ENCODE measurements at regions not wholly inside any gene's neighbourhood (a gene's known extent, or its start where the extent isn't known, plus 50 kb on each side); places are given as distances from the start of the nearest gene placed in this dataset.

DNA sequence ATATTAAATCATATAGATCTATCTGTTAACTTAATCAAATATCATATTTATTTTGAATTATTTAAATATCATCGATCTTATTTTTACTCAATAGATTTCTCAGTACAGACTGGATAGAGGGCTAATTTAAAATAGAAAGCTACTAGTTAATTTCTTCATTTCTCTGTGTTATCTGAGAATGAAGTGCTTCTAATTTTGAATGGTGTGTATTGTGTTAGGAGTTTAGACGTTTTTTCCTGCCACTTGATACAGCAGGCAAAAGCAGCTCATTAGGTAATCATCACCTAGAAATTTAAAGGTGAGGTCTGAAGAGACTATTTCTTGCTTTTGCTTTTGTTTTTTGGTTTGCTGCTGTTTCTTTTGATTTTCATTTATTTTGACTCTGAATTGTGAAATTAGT lies 948.8 kb upstream of the TENM3 start:
- no peak overlapping the region for H3K4me3 ChIP-seq (ENCODE audit: low read depth, low read length)
- no peak for DNase-seq (ENCODE audit: low read depth)

DNA sequence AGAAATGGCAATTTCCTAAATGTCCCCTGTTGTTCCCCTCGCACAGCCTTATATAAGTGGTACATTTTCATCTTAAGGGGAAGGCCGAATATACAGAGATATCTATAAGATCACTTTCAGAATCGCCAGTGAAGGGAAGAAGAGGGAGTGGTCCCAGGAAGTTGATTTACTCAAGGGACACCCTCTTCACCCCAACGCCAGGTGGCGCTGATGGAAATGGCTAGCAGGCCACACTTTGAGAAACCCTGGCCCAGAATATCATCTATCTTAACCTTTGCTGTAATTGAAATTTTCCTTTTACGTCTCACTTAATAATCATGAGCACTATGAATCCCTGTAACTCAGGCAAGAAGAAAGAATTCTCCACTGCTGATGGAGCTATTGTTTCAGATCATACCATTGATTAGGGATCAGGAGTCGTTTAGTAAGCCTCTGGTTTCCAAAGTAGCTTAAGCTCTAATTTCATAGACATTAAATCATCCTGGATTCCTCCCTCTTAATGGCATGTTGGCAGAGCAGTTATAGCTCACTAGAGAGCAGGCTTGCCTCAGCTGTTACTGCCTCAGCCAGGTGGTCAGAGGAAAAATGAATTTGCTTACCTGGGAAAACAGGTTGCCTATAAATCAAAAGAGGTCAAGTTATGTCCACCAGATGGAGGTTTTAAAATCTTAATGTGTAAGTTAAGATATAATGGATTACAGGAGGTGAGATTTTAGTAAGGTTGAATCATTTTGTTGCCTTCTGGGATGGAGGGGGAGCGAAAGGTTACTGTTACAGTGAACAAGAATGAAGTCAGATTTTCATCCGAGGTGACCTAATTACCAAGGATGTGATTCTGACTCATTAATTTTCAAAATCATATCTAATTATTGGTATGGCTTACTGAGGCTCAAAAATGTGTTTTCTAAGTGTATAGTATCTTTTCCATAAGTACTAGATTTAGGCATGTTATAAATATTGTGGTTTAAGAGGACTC lies 941.2 kb upstream of the TENM3 start:
- peak; percentile 4 for DNase-seq (ENCODE audit: low read depth)
- TF ChIP-seq, protein P1, sequence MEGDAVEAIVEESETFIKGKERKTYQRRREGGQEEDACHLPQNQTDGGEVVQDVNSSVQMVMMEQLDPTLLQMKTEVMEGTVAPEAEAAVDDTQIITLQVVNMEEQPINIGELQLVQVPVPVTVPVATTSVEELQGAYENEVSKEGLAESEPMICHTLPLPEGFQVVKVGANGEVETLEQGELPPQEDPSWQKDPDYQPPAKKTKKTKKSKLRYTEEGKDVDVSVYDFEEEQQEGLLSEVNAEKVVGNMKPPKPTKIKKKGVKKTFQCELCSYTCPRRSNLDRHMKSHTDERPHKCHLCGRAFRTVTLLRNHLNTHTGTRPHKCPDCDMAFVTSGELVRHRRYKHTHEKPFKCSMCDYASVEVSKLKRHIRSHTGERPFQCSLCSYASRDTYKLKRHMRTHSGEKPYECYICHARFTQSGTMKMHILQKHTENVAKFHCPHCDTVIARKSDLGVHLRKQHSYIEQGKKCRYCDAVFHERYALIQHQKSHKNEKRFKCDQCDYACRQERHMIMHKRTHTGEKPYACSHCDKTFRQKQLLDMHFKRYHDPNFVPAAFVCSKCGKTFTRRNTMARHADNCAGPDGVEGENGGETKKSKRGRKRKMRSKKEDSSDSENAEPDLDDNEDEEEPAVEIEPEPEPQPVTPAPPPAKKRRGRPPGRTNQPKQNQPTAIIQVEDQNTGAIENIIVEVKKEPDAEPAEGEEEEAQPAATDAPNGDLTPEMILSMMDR (IDR thresholded peaks at IDR 0.05; ENCODE audit: control insufficient read depth, extremely low read depth, insufficient read depth): peak; percentile 81

More for the DNA sequence above, 948.8 kb upstream of the TENM3 start:
- TF ChIP-seq, protein P1 (IDR thresholded peaks at IDR 0.05; ENCODE audit: control insufficient read depth, extremely low read depth, insufficient read depth): no peak

DNA sequence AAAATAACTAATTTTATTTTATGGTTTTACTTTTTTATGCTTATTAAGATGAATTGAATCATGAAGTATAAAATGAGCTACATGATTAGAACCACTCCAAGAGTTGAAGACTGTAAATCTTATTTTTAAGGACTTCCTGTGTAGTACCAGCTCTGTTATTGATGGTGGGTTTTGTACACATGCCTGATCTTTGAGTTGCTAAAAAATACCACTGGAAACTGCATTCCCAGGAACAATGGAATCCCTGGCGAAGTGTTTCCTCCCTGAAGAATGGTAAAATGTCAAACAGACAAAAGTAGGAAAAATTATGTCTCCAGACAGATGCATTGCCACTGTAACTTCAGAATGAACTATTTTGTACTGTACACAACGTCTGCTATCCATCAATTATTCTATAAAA lies 935.4 kb upstream of the TENM3 start:
- TF ChIP-seq, protein P1 (IDR thresholded peaks at IDR 0.05; ENCODE audit: control insufficient read depth, extremely low read depth, insufficient read depth): no peak
- DNase-seq (ENCODE audit: low read depth): no peak
- H3K4me3 ChIP-seq (ENCODE audit: low read depth, low read length): no peak overlapping the region

More for the DNA sequence above, 941.2 kb upstream of the TENM3 start:
- H3K4me3 ChIP-seq (ENCODE audit: low read depth, low read length): no peak overlapping the region

DNA sequence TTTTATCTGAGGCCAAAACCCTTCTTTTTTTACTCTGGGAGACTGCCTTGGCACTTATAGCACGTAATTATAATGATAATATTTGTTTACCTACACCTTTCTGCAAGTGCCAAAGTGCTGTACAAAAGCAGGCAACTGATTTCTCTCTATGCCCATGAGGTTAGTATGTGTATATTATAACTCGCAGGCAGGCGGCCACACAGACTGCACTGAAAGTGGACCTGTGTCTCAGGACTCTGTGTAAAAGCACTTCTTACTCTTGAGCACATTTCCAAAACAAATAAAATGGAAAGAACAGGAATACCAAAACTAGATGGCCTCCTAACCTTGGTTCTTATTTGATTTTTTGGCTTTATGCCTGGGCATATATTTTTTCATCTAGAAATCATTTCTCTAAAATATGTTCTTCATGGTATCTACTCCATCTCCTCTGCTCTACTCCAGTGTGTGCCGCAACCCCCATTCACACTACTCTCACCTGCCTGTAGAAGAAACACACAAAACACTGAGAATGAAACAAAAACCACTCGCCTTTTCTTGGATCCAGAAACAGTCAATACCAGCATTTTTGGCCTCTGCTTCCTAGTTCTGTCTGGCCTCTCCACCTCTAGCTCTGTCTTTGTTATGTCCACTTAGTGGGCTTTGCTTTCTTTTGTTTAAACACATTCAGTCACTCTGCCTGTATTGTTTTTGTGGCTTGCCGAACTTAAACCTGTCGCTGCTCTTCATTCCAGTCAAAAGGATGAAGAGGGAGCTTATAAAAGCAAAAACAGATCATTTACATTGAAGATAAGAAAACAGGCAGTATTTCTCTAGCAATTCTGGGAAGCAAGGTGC lies 934.5 kb upstream of the TENM3 start:
- TF ChIP-seq, protein P1 (IDR thresholded peaks at IDR 0.05; ENCODE audit: control insufficient read depth, extremely low read depth, insufficient read depth): no peak
- H3K4me3 ChIP-seq (ENCODE audit: low read depth, low read length): no peak overlapping the region
- no peak for DNase-seq (ENCODE audit: low read depth)

DNA sequence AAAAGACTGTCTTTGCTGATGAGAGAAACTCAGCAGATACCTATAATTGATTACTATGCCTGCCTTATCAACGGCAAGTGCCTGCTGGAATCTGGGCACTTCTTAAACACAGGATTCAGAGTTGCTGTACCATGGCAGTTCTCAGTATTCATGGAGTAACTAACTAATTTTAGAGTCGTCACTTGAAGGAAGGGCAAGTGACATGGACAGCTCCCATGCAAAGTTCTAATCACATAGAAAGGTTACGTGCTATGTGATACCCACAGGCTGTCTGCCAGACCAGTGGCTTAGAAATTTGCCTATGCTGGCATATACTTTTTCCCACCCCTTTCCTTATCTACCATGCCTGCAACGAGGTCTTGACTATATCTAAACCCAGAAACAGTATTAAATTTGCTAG lies 931.1 kb upstream of the TENM3 start:
- no peak for DNase-seq (ENCODE audit: low read depth)
- TF ChIP-seq, protein P1 (IDR thresholded peaks at IDR 0.05; ENCODE audit: control insufficient read depth, extremely low read depth, insufficient read depth): no peak
- H3K4me3 ChIP-seq (ENCODE audit: low read depth, low read length): no peak overlapping the region

DNA sequence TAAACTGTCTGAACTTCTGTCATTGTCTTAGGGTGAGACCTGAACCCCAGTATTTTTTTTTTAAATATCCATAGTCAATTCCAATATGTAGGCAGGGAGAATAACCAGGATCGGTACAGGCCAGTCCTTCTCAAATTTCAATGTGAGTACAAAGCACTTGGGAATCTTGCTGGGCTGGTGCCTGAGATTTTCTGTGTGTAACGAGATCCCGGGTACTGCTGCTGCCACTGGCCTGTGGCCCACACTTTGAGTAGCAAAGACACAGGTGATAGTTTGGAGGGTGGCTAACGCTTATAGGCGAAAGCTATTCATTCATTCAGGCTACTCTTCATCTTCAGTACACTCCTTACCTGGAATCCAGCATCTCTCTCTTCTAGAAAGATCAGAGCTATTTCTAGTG lies 923.6 kb upstream of the TENM3 start:
- DNase-seq (ENCODE audit: low read depth): no peak
- TF ChIP-seq, protein P1 (IDR thresholded peaks at IDR 0.05; ENCODE audit: control insufficient read depth, extremely low read depth, insufficient read depth): no peak
- no peak overlapping the region for H3K4me3 ChIP-seq (ENCODE audit: low read depth, low read length)

Data from LNCaP clone FGC (cell line).